ENCODE measurements at regions not wholly inside any gene's neighbourhood (a gene's known extent, or its start where the extent isn't known, plus 50 kb on each side); places are given as distances from the start of the nearest gene placed in this dataset.
"Not testable (repeated sequence)": the region's sequence is repeated elsewhere in the genome, so short reads cannot be mapped to it uniquely, and the experiment has no call there.

- ATAC-seq; DNase-seq; H3K36me3 ChIP-seq (ENCODE audit: low read depth); intact Hi-C loops (cut with DNase I, micrococcal nuclease); H3K9me3 ChIP-seq; H3K4me3 ChIP-seq; H3K4me1 ChIP-seq (ENCODE audit: low read depth): not testable (repeated sequence)
These were observed 134.3 kb downstream of the TNFRSF13B start for GRCh38 chr17:16837468-16838266.

GRCh38 chr17:16836315-16836915 is 135.5 kb downstream of the TNFRSF13B start:
- H3K4me1 ChIP-seq (ENCODE audit: low read depth); DNase-seq; H3K4me3 ChIP-seq; ATAC-seq; intact Hi-C loops (cut with DNase I, micrococcal nuclease); H3K36me3 ChIP-seq (ENCODE audit: low read depth); H3K9me3 ChIP-seq: not testable (repeated sequence)

GRCh38 chr17:16833517-16833916 is 138.4 kb downstream of the TNFRSF13B start:
- H3K4me1 ChIP-seq (ENCODE audit: low read depth); H3K9me3 ChIP-seq; H3K4me3 ChIP-seq; intact Hi-C loops (cut with DNase I, micrococcal nuclease); DNase-seq; ATAC-seq; H3K36me3 ChIP-seq (ENCODE audit: low read depth): not testable (repeated sequence)

GRCh38 chr17:16832853-16833252 is 139.1 kb downstream of the TNFRSF13B start:
- H3K4me3 ChIP-seq; ATAC-seq; DNase-seq; intact Hi-C loops (cut with DNase I, micrococcal nuclease); H3K4me1 ChIP-seq (ENCODE audit: low read depth); H3K36me3 ChIP-seq (ENCODE audit: low read depth); H3K9me3 ChIP-seq: not testable (repeated sequence)

- H3K4me3 ChIP-seq; H3K9me3 ChIP-seq; H3K4me1 ChIP-seq (ENCODE audit: low read depth); intact Hi-C loops (cut with DNase I, micrococcal nuclease); ATAC-seq; DNase-seq; H3K36me3 ChIP-seq (ENCODE audit: low read depth): not testable (repeated sequence)
These were observed 139.7 kb downstream of the TNFRSF13B start for GRCh38 chr17:16832206-16832605.

- H3K9me3 ChIP-seq; H3K4me3 ChIP-seq; DNase-seq; intact Hi-C loops (cut with DNase I, micrococcal nuclease); H3K4me1 ChIP-seq (ENCODE audit: low read depth); H3K36me3 ChIP-seq (ENCODE audit: low read depth); ATAC-seq: not testable (repeated sequence)
These were observed 140.7 kb downstream of the CCDC144A start for GRCh38 chr17:16830770-16831169.

- H3K9me3 ChIP-seq; H3K36me3 ChIP-seq (ENCODE audit: low read depth); H3K4me1 ChIP-seq (ENCODE audit: low read depth); H3K4me3 ChIP-seq; ATAC-seq; intact Hi-C loops (cut with DNase I, micrococcal nuclease): not testable (repeated sequence)
- peak in 1 of 3 donors; percentile 19 for DNase-seq
These were observed 140.2 kb downstream of the CCDC144A start for GRCh38 chr17:16830219-16830618.
